ENCODE measurements at regions not wholly inside any gene's neighbourhood (a gene's known extent, or its start where the extent isn't known, plus 50 kb on each side); places are given as distances from the start of the nearest gene placed in this dataset.

- TF ChIP-seq POLR2A (IDR thresholded peaks at IDR 0.05) (no peak), CTCF (IDR thresholded peaks at IDR 0.05) (no peak), EP300 (IDR thresholded peaks at IDR 0.05) (no peak), POLR2AphosphoS5 (IDR thresholded peaks at IDR 0.05) (no peak)
These were observed 511.7 kb upstream of the MIR17HG start for GRCh38 chr13:90835826-90836225.

All from gastroesophageal sphincter (tissue), 3 donors.